ENCODE measurements at regions not wholly inside any gene's neighbourhood (a gene's known extent, or its start where the extent isn't known, plus 50 kb on each side); places are given as distances from the start of the nearest gene placed in this dataset.
"Not testable (repeated sequence)": the region's sequence is repeated elsewhere in the genome, so short reads cannot be mapped to it uniquely, and the experiment has no call there.

GRCh38 chrX:1888305-1888704 lies 273.4 kb downstream of the ASMT start:
- not testable (repeated sequence) for TF ChIP-seq POLR2A, CTCF (IDR thresholded peaks at IDR 0.05)
